Smooth muscle cell (in vitro differentiated cells): ENCODE measurements at regions not wholly inside any gene's neighbourhood (a gene's known extent, or its start where the extent isn't known, plus 50 kb on each side); places are given as distances from the start of the nearest gene placed in this dataset.

Experiments
- DNase-seq: peaks from one replicate; lab custom pipeline; 2025; ENCODE audit not compliant: unreplicated experiment; lab: John Stamatoyannopoulos, UW
- H2AFZ ChIP-seq: fragments of 200-600 bp; sonication (generic); 2 replicates; pipeline ENCODE4 v1.6.0; 2016; ENCODE audit warnings: antibody characterized with exemption, low read depth, mild to moderate bottlenecking
- H3F3A ChIP-seq: fragments of 200-600 bp; sonication (generic); 2 replicates; pipeline ENCODE4 v1.6.0; 2017; ENCODE audit warnings: antibody characterized with exemption, low read depth
- H3K27ac ChIP-seq: fragments of 200-600 bp; sonication (generic); 2 replicates; pipeline ENCODE4 v1.5.1; 2016; ENCODE audit warnings: low read depth, mild to moderate bottlenecking
- H3K27me3 ChIP-seq: fragments of 200-600 bp; sonication (generic); 2 replicates; pipeline ENCODE4 v1.6.1; 2016; ENCODE audit warnings: low read depth, mild to moderate bottlenecking
- H3K36me3 ChIP-seq: fragments of 200-600 bp; sonication (generic); 2 replicates; pipeline ENCODE4 v1.5.1; 2016; ENCODE audit warnings: low read depth
- H3K4me1 ChIP-seq: fragments of 200-600 bp; sonication (generic); 2 replicates; pipeline ENCODE4 v1.5.1; 2016; ENCODE audit warnings: low read depth
- H3K4me2 ChIP-seq: fragments of 200-600 bp; sonication (generic); 2 replicates; pipeline ENCODE4 v1.6.0; 2016; ENCODE audit warnings: mild to moderate bottlenecking
- H3K4me3 ChIP-seq: fragments of 200-600 bp; sonication (generic); 2 replicates; pipeline ENCODE4 v1.5.1; 2016; ENCODE audit warnings: mild to moderate bottlenecking
- H3K79me2 ChIP-seq: fragments of 200-600 bp; sonication (generic); 2 replicates; pipeline ENCODE4 v1.6.0; 2016; ENCODE audit warnings: low read depth, mild to moderate bottlenecking
- H3K9ac ChIP-seq: fragments of 200-600 bp; sonication (generic); 2 replicates; pipeline ENCODE4 v1.6.0; 2016; ENCODE audit warnings: low read depth
- H3K9me3 ChIP-seq: fragments of 200-600 bp; sonication (generic); replicated peaks from 2 replicates; pipeline ENCODE4 v1.5.1; 2016; ENCODE audit warnings: low read depth
- H4K20me1 ChIP-seq: fragments of 200-600 bp; sonication (generic); 2 replicates; pipeline ENCODE4 v1.6.0; 2016; ENCODE audit warnings: low read depth
- CTCF ChIP-seq: fragments of 200-600 bp; sonication (generic); IDR thresholded peaks from 2 replicates; pipeline ENCODE4 v1.5.1; 2017; ENCODE audit warnings: borderline replicate concordance, mild to moderate bottlenecking, antibody characterized with exemption; ENCODE audit not compliant: insufficient read depth, poor library complexity, severe bottlenecking
- WGBS: methylation state at CpG from one replicate; pipeline ENCODE4 v1.1.7; 2016; ENCODE audit warnings: low lambda C conversion rate; 5-methylcytosine and 5-hydroxymethylcytosine counted together

GRCh38 chr13:80118506-80118905 lies 222.4 kb downstream of the SPRY2 start:
- Histone ChIP-seq H3K4me2 (peak overlapping the region; percentile 59), H4K20me1 (no peaks in the 10 kb centered on the region), H3K36me3 (no peaks in the 10 kb centered on the region), H3K9me3 (no peaks in the 10 kb centered on the region), H3K4me3 (no peak overlapping the region), H3K4me1 (no peaks in the 10 kb centered on the region), H3K9ac (no peak overlapping the region), H3K27ac (peak overlapping the region; percentile 78), H3K27me3 (no peaks in the 10 kb centered on the region), H2AFZ (no peak overlapping the region), H3F3A (no peaks in the 10 kb centered on the region), H3K79me2 (no peaks in the 10 kb centered on the region)
- no peak for DNase-seq
- 90% methylated on average over 1 of the region's 1 CpG for WGBS
- no peak for TF ChIP-seq CTCF

- Histone ChIP-seq H3K9me3 (no peaks in the 10 kb centered on the region), H3K27me3 (no peaks in the 10 kb centered on the region), H3K4me2 (peak overlapping the region; percentile 6), H4K20me1 (no peaks in the 10 kb centered on the region), H3K79me2 (no peaks in the 10 kb centered on the region), H3F3A (no peaks in the 10 kb centered on the region), H3K4me1 (no peaks in the 10 kb centered on the region), H2AFZ (no peak overlapping the region), H3K36me3 (no peaks in the 10 kb centered on the region), H3K27ac (peak overlapping the region; percentile 78), H3K4me3 (no peak overlapping the region), H3K9ac (no peak overlapping the region)
- TF ChIP-seq CTCF: no peak
- 97% methylated on average over 1 of the region's 1 CpG for WGBS
- no peak for DNase-seq
Observed at GRCh38 chr13:80118099-80118498, 222.8 kb downstream of the SPRY2 start.

- WGBS: 88% methylated on average over 2 of the region's 2 CpGs
- Histone ChIP-seq H3K9me3 (no peaks in the 10 kb centered on the region), H2AFZ (no peak overlapping the region), H3F3A (no peaks in the 10 kb centered on the region), H3K4me3 (no peak overlapping the region), H4K20me1 (no peaks in the 10 kb centered on the region), H3K4me2 (peak overlapping the region; percentile 6), H3K79me2 (no peaks in the 10 kb centered on the region), H3K27me3 (no peaks in the 10 kb centered on the region), H3K4me1 (no peaks in the 10 kb centered on the region), H3K27ac (no peak overlapping the region), H3K36me3 (no peaks in the 10 kb centered on the region), H3K9ac (no peak overlapping the region)
- TF ChIP-seq CTCF: no peak
- DNase-seq: no peak
Observed at GRCh38 chr13:80117515-80117914, 223.4 kb downstream of the SPRY2 start.

GRCh38 chr13:80116107-80116506 lies 224.8 kb downstream of the SPRY2 start:
- no peak overlapping the region for H3K9ac ChIP-seq
- 47% methylated on average over 3 of the region's 3 CpGs for WGBS
- H4K20me1 ChIP-seq: no peaks in the 10 kb centered on the region
- H3F3A ChIP-seq: no peaks in the 10 kb centered on the region
- DNase-seq: no peak
- H2AFZ ChIP-seq: no peak overlapping the region
- no peaks in the 10 kb centered on the region for H3K36me3 ChIP-seq
- peak overlapping the region; percentile 45 for H3K4me2 ChIP-seq
- H3K9me3 ChIP-seq: no peaks in the 10 kb centered on the region
- H3K27me3 ChIP-seq: no peaks in the 10 kb centered on the region
- peak overlapping the region; percentile 57 for H3K27ac ChIP-seq
- H3K4me3 ChIP-seq: no peak overlapping the region
- H3K4me1 ChIP-seq: no peaks in the 10 kb centered on the region
- TF ChIP-seq CTCF: no peak
- H3K79me2 ChIP-seq: no peaks in the 10 kb centered on the region
